Astrocyte (in vitro differentiated cells and primary cell): ENCODE measurements at regions not wholly inside any gene's neighbourhood (a gene's known extent, or its start where the extent isn't known, plus 50 kb on each side); places are given as distances from the start of the nearest gene placed in this dataset.

ENCODE experiments used
- CTCF ChIP-seq: IDR thresholded peaks from 2 replicates; pipeline ENCODE4 v1.5.1; 2011; ENCODE audit warnings: low read depth, mild to moderate bottlenecking, inconsistent platforms, low read length, moderate library complexity; ENCODE audit not compliant: insufficient read depth
- EZH2 ChIP-seq: IDR thresholded peaks from 2 replicates; pipeline ENCODE4 v1.6.1; 2012; ENCODE audit warnings: mild to moderate bottlenecking, low read length, inconsistent platforms; ENCODE audit not compliant: insufficient read depth

- TF ChIP-seq CTCF (no peak), EZH2 (no peak)
Observed at GRCh38 chr2:125281242-125281641, 1256.2 kb downstream of the CNTNAP5 start.
